Esophagus squamous epithelium (tissue), 5 donors: ENCODE measurements at regions not wholly inside any gene's neighbourhood (a gene's known extent, or its start where the extent isn't known, plus 50 kb on each side); places are given as distances from the start of the nearest gene placed in this dataset.

Experiments
- DNase-seq: peaks from one replicate; lab custom pipeline; 2025; lab: John Stamatoyannopoulos, UW
- H3K27ac ChIP-seq, 4 donors: fragments of 200-600 bp; sonication (generic); one replicate each; pipeline ENCODE4 v1.5.1; 2016 to 2019; ENCODE audit warnings: mild to moderate bottlenecking in 1 of 4
- H3K27me3 ChIP-seq, 4 donors: fragments of 200-600 bp; sonication (generic); 1 replicate in 3 of 4; 2 replicates in 1 of 4; pipeline versions ENCODE4 v1.5.1 to v1.6.0; 2017 to 2021; ENCODE audit warnings: antibody characterized with exemption in 1 of 4
- H3K36me3 ChIP-seq, 3 donors: fragments of 200-600 bp; sonication (generic); one replicate each; pipeline ENCODE4 v1.5.1; 2016 to 2019
- H3K4me1 ChIP-seq, 3 donors: fragments of 200-600 bp; sonication (generic); one replicate each; pipeline ENCODE4 v1.5.1; 2017 to 2019
- H3K4me3 ChIP-seq, 4 donors: fragments of 200-600 bp; sonication (generic); 1 replicate in 3 of 4; 2 replicates in 1 of 4; pipeline ENCODE4 v1.5.1; 2016 to 2019; ENCODE audit warnings: mild to moderate bottlenecking in 2 of 4, moderate library complexity in 1 of 4
- H3K9me3 ChIP-seq, 3 donors: fragments of 200-600 bp; sonication (generic); one replicate each; pipeline ENCODE4 v1.5.1; 2016 to 2019
- CTCF ChIP-seq, 6 experiments: fragments of 450-650 bp in 4 of 6; fragments of 200-600 bp in 2 of 6; sonication (generic) in 2 of 6; IDR thresholded peaks; one replicate each; pipeline ENCODE4 v1.5.1; 2016 to 2019; ENCODE audit warnings: antibody characterized with exemption in 6 of 6, mild to moderate bottlenecking in 4 of 6, moderate library complexity in 4 of 6
- POLR2A ChIP-seq, 4 donors: fragments of 450-650 bp; IDR thresholded peaks; one replicate each; pipeline ENCODE4 v1.6.1; 2017; ENCODE audit warnings: antibody characterized with exemption in 4 of 4, mild to moderate bottlenecking in 4 of 4, moderate library complexity in 3 of 4
- WGBS, 2 donors: methylation state at CpG; one replicate each; pipeline ENCODE4 v1.1.5; 2018; 5-methylcytosine and 5-hydroxymethylcytosine counted together
- intact Hi-C: fragments of 100-400 bp; cut with DNase I; formaldehyde crosslinking; loops from one replicate; pipeline ENCODE4 v1.15.0; 2022
- donor health status: DM: yes; HTN: yes; CAD: no.

GRCh38 chr6:137722749-137723272 lies 144.2 kb upstream of the TNFAIP3 start:
- peak overlapping the region in 1 of 4 donors; percentile 13 for H3K27ac ChIP-seq
- 62 to 69% methylated on average over 5 of the region's 5 CpGs for WGBS, 2 donors

GRCh38 chr6:137723273-137724017 lies 143.6 kb upstream of the TNFAIP3 start:
- intact Hi-C loops = no loop called here
- no peaks in the 10 kb centered on the region for H3K27me3 ChIP-seq
- no peak for DNase-seq
- H3K4me1 ChIP-seq = peaks cover 0 to 4% (median 3%) of the 10 kb centered on the region in 3 donors
- H3K27ac ChIP-seq = no peak overlapping the region
- WGBS, 2 donors = 60 to 74% methylated on average over 4 of the region's 4 CpGs
- H3K36me3 ChIP-seq = no peaks in the 10 kb centered on the region
- H3K4me3 ChIP-seq = no peak overlapping the region
- no peak for TF ChIP-seq CTCF (IDR thresholded peaks at IDR 0.05)
- no peak for TF ChIP-seq POLR2A (IDR thresholded peaks at IDR 0.05)
- H3K9me3 ChIP-seq = no peaks in the 10 kb centered on the region

More at GRCh38 chr6:137722749-137723272, 144.2 kb upstream of the TNFAIP3 start:
- no peaks in the 10 kb centered on the region for H3K27me3 ChIP-seq
- TF ChIP-seq CTCF (IDR thresholded peaks at IDR 0.05) = no peak
- no peak for TF ChIP-seq POLR2A (IDR thresholded peaks at IDR 0.05)
- peaks cover 0 to 3% (median 0%) of the 10 kb centered on the region in 3 donors for H3K4me1 ChIP-seq
- DNase-seq = no peak
- intact Hi-C loops = no loop called here
- H3K4me3 ChIP-seq = no peak overlapping the region
- H3K36me3 ChIP-seq = no peaks in the 10 kb centered on the region
- H3K9me3 ChIP-seq = no peaks in the 10 kb centered on the region

GRCh38 chr6:137724018-137724403 lies 143.0 kb upstream of the TNFAIP3 start:
- H3K4me3 ChIP-seq = no peak overlapping the region
- H3K36me3 ChIP-seq = no peaks in the 10 kb centered on the region
- peaks cover 0 to 10% (median 7%) of the 10 kb centered on the region in 3 donors for H3K4me1 ChIP-seq
- DNase-seq = no peak
- H3K9me3 ChIP-seq = no peaks in the 10 kb centered on the region
- intact Hi-C loops = no loop called here
- no peaks in the 10 kb centered on the region for H3K27me3 ChIP-seq
- no peak overlapping the region for H3K27ac ChIP-seq
- WGBS, 2 donors = 73 to 77% methylated on average over 3 of the region's 3 CpGs
- no peak for TF ChIP-seq POLR2A (IDR thresholded peaks at IDR 0.05)
- TF ChIP-seq CTCF (IDR thresholded peaks at IDR 0.05) = no peak

DNA sequence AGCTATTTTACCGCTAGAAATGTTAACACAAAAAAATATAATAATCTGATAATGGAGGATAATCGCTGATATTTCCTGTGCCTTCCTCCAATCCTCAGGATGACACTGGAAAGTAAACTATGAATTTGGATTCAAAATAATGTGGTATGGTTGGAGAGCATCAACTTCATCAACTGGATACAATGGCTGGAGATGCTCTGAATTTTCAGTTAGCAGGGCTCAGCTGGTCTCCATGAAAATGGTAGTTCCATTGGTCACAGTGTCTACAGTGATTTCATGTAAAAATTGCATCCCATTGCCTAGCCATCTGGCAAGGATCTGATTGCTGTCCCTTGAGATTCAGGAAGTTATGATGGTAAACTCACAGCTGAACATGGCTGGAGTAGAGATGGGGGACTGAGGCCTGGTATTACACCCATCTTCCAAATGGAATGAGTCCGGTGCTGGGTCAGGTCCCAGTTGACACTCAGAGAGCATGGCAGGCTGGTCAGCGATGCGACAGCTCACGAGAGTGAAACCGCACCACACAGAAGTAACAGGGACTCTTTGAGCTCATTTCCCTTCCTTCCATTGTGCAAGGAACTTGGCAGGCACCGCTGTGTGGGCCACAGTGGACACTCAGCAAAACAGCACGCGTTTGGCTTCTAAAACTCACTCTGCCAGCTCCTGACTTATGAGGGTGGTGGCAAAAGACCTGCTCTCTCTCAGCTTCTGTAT lies 142.4 kb upstream of the TNFAIP3 start:
- TF ChIP-seq CTCF (IDR thresholded peaks at IDR 0.05) = no peak
- TF ChIP-seq POLR2A (IDR thresholded peaks at IDR 0.05) = no peak
- WGBS, 2 donors = 73 to 83% methylated on average over 7 to 10 of the region's 10 CpGs
- no peaks in the 10 kb centered on the region for H3K27me3 ChIP-seq
- peaks cover 0 to 16% (median 13%) of the 10 kb centered on the region in 3 donors for H3K4me1 ChIP-seq
- intact Hi-C loops = no loop called here
- no peaks in the 10 kb centered on the region for H3K9me3 ChIP-seq
- DNase-seq = no peak
- no peaks in the 10 kb centered on the region for H3K36me3 ChIP-seq
- H3K27ac ChIP-seq = no peak overlapping the region
- H3K4me3 ChIP-seq = no peak overlapping the region

GRCh38 chr6:137725949-137726348 lies 141.1 kb upstream of the TNFAIP3 start:
- 83 to 100% methylated on average over 2 of the region's 2 CpGs for WGBS, 2 donors
- Histone ChIP-seq H3K9me3 (no peaks in the 10 kb centered on the region), H3K4me1 (peaks cover 0 to 21% (median 18%) of the 10 kb centered on the region in 3 donors), H3K4me3 (no peak overlapping the region), H3K27ac (no peak overlapping the region), H3K27me3 (no peaks in the 10 kb centered on the region), H3K36me3 (no peaks in the 10 kb centered on the region)
- intact Hi-C loops = no loop called here
- no peak for DNase-seq
- TF ChIP-seq CTCF (IDR thresholded peaks at IDR 0.05) (no peak), POLR2A (IDR thresholded peaks at IDR 0.05) (no peak)
